HL-60 (cell line): ENCODE measurements at regions not wholly inside any gene's neighbourhood (a gene's known extent, or its start where the extent isn't known, plus 50 kb on each side); places are given as distances from the start of the nearest gene placed in this dataset.

Experiments
- CTCF ChIP-seq: IDR thresholded peaks from one replicate; pipeline ENCODE4 v1.5.1; 2011; ENCODE audit warnings: low read length, control low read depth, inconsistent platforms; ENCODE audit not compliant: insufficient read depth
- POLR2AphosphoS5 ChIP-seq: IDR thresholded peaks from 2 replicates; pipeline ENCODE4 v1.6.1; 2012; ENCODE audit warnings: low read depth
- TF ChIP-seq, protein P1 (sequence below): IDR thresholded peaks from 2 replicates; pipeline ENCODE4 v1.6.1; 2012; ENCODE audit warnings: low read depth; ENCODE audit not compliant: insufficient replicate concordance

DNA sequence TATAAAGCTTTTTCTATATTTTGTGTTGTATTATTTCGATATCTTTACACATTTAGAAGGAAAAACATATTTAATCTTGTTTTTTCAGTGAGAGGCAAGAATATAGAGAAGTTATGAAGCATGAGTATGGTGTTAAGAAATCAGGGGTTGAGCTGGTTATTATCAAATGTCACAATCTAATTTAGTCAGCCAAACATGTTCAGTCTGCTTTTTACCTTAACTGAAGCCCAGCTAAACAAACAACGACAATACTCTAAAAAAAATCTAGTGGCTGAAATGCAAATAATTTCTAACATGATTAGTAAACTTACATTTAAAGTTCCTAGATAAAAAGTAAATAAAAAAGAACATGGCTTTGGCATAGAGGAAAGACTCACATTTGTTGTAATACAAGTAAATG, 433.8 kb upstream of the NRSN1 start:
- no peak for TF ChIP-seq CTCF
- TF ChIP-seq, protein P1, sequence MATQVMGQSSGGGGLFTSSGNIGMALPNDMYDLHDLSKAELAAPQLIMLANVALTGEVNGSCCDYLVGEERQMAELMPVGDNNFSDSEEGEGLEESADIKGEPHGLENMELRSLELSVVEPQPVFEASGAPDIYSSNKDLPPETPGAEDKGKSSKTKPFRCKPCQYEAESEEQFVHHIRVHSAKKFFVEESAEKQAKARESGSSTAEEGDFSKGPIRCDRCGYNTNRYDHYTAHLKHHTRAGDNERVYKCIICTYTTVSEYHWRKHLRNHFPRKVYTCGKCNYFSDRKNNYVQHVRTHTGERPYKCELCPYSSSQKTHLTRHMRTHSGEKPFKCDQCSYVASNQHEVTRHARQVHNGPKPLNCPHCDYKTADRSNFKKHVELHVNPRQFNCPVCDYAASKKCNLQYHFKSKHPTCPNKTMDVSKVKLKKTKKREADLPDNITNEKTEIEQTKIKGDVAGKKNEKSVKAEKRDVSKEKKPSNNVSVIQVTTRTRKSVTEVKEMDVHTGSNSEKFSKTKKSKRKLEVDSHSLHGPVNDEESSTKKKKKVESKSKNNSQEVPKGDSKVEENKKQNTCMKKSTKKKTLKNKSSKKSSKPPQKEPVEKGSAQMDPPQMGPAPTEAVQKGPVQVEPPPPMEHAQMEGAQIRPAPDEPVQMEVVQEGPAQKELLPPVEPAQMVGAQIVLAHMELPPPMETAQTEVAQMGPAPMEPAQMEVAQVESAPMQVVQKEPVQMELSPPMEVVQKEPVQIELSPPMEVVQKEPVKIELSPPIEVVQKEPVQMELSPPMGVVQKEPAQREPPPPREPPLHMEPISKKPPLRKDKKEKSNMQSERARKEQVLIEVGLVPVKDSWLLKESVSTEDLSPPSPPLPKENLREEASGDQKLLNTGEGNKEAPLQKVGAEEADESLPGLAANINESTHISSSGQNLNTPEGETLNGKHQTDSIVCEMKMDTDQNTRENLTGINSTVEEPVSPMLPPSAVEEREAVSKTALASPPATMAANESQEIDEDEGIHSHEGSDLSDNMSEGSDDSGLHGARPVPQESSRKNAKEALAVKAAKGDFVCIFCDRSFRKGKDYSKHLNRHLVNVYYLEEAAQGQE, result no peak
- TF ChIP-seq POLR2AphosphoS5, result no peak
